ENCODE measurements at regions not wholly inside any gene's neighbourhood (a gene's known extent, or its start where the extent isn't known, plus 50 kb on each side); places are given as distances from the start of the nearest gene placed in this dataset.

DNA sequence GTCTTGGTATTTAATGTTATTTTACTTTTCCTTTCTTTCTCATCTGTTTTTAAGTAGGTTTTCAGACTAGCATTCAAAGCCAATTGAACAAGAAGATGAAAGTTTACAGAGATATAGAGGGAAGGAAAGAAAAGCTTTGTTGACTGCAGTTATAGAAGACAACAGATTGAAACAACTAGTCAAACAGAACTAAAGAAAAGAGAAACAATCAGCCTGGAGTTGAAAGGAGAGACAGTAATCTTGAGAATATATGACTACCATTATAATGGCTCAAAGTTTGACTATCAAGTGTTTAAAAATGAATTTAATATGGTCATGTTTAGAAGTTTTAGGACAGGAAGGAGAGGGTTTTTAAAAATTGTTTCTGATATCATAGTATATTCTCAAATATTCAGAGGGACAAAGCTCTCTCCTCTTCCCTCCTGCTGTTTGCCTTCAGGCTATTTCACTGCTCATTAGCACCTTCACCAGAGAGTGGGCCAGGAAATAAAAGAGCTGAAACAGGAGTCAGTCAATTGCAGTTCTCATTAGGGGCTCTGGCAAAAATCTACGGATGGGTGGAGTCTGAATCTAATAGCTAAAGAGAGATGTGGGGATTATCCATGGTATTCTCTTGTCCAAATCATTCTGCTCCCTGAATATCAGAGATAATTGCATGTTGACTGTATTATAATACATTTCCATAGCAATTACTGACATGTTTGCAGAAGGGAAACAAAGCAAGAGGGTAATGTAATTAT lies 577.8 kb downstream of the BRINP3 start:
- H3K9me2 ChIP-seq (replicated peaks; ENCODE audit: insufficient read depth, low read length) = no peaks in the 10 kb centered on the region
- DNase-seq = no peak

DNA sequence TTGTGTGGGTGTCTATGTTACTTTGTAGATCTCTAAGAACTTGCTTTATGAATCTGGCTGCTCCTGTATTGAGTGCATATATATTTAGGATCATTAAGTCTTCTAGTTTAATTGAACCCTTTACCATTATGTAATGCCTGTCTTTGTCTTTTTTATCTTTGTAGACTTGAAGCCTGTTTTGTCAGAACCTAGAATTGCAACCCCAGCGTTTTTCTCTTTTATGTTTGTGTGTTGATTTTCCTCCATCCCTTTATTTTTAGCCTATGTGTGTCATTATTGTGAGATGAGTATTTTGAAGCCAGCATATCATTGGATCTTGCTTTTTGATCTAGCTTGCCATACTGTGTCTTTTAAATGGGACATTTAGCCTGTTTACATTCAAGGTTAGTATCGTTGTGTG lies 573.2 kb downstream of the BRINP3 start:
- Histone ChIP-seq H3K9me2 (replicated peaks; ENCODE audit: insufficient read depth, low read length) (no peaks in the 10 kb centered on the region), H3K4me2 (ENCODE audit: low read depth, low read length) (no peak overlapping the region), H3K9ac (ENCODE audit: low read length) (no peak overlapping the region), H3K27me3 (replicated peaks; ENCODE audit: insufficient read depth, low read length) (no peaks in the 10 kb centered on the region), H3K4me1 (ENCODE audit: low read length) (no peaks in the 10 kb centered on the region), H4K20me1 (ENCODE audit: insufficient read depth, low read length) (no peaks in the 10 kb centered on the region), H3K4me3 (ENCODE audit: low read length) (no peak overlapping the region), H2AFZ (ENCODE audit: low read length) (no peak overlapping the region), H3K36me3 (replicated peaks; ENCODE audit: insufficient read depth, low read length) (no peaks in the 10 kb centered on the region), H3K9me3 (replicated peaks; ENCODE audit: insufficient read depth, low read length) (no peaks in the 10 kb centered on the region), H3F3A (ENCODE audit: insufficient read depth, low read length) (no peaks in the 10 kb centered on the region), H3K79me2 (ENCODE audit: low read length) (no peaks in the 10 kb centered on the region), H3K27ac (ENCODE audit: low read length) (no peak overlapping the region)
- no peak for DNase-seq
- TF ChIP-seq EZH2phosphoT487 (IDR thresholded peaks at IDR 0.05; ENCODE audit: low read length) (no peak), EZH2 (optimal IDR thresholded peaks at IDR 0.05; ENCODE audit: low read depth, low read length) (no peak)
- TF ChIP-seq, protein P1, sequence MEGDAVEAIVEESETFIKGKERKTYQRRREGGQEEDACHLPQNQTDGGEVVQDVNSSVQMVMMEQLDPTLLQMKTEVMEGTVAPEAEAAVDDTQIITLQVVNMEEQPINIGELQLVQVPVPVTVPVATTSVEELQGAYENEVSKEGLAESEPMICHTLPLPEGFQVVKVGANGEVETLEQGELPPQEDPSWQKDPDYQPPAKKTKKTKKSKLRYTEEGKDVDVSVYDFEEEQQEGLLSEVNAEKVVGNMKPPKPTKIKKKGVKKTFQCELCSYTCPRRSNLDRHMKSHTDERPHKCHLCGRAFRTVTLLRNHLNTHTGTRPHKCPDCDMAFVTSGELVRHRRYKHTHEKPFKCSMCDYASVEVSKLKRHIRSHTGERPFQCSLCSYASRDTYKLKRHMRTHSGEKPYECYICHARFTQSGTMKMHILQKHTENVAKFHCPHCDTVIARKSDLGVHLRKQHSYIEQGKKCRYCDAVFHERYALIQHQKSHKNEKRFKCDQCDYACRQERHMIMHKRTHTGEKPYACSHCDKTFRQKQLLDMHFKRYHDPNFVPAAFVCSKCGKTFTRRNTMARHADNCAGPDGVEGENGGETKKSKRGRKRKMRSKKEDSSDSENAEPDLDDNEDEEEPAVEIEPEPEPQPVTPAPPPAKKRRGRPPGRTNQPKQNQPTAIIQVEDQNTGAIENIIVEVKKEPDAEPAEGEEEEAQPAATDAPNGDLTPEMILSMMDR (IDR thresholded peaks at IDR 0.05; ENCODE audit: low read length) = no peak

More for the DNA sequence above, 577.8 kb downstream of the BRINP3 start:
- Histone ChIP-seq H3K27ac (ENCODE audit: low read length) (no peak overlapping the region), H4K20me1 (ENCODE audit: insufficient read depth, low read length) (no peaks in the 10 kb centered on the region), H3K27me3 (replicated peaks; ENCODE audit: insufficient read depth, low read length) (no peaks in the 10 kb centered on the region), H3K9ac (ENCODE audit: low read length) (no peak overlapping the region), H3K9me3 (replicated peaks; ENCODE audit: insufficient read depth, low read length) (no peaks in the 10 kb centered on the region), H3K4me1 (ENCODE audit: low read length) (no peaks in the 10 kb centered on the region), H3K4me3 (ENCODE audit: low read length) (no peak overlapping the region), H2AFZ (ENCODE audit: low read length) (0 out of 2 replicates have a peak overlapping the region, but pooled peaks have one; percentile 8), H3F3A (ENCODE audit: insufficient read depth, low read length) (no peaks in the 10 kb centered on the region), H3K36me3 (replicated peaks; ENCODE audit: insufficient read depth, low read length) (no peaks in the 10 kb centered on the region), H3K79me2 (ENCODE audit: low read length) (no peaks in the 10 kb centered on the region), H3K4me2 (ENCODE audit: low read depth, low read length) (no peak overlapping the region)
- TF ChIP-seq EZH2 (optimal IDR thresholded peaks at IDR 0.05; ENCODE audit: low read depth, low read length) (no peak), EZH2phosphoT487 (IDR thresholded peaks at IDR 0.05; ENCODE audit: low read length) (no peak)
- TF ChIP-seq, protein P1 (IDR thresholded peaks at IDR 0.05; ENCODE audit: low read length) = no peak

DNA sequence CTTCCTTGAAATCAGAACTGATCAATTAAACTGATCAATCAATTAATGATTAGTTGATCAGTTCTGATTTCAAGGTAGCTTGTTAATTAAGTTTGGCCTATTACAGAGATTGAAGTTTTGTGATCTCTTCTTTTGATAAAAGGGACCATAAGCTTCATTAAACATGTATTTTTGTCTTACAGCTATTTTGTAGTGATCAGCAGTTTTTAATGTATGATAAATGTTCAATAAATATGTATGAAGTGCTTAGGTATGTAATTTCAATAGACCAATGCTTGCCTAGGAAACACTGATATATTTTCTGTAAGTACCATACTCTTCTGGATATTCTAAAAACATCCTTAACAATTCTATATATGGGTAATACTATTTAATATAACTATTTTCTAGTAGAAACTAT lies 569.6 kb downstream of the BRINP3 start:
- no peak for DNase-seq
- Histone ChIP-seq H3K4me1 (ENCODE audit: low read length) (no peaks in the 10 kb centered on the region), H3K4me2 (ENCODE audit: low read depth, low read length) (no peak overlapping the region), H3K79me2 (ENCODE audit: low read length) (no peaks in the 10 kb centered on the region), H2AFZ (ENCODE audit: low read length) (no peak overlapping the region), H3F3A (ENCODE audit: insufficient read depth, low read length) (no peaks in the 10 kb centered on the region), H3K27me3 (replicated peaks; ENCODE audit: insufficient read depth, low read length) (no peaks in the 10 kb centered on the region), H3K27ac (ENCODE audit: low read length) (no peak overlapping the region), H3K9me2 (replicated peaks; ENCODE audit: insufficient read depth, low read length) (no peaks in the 10 kb centered on the region), H3K36me3 (replicated peaks; ENCODE audit: insufficient read depth, low read length) (no peaks in the 10 kb centered on the region), H3K9me3 (replicated peaks; ENCODE audit: insufficient read depth, low read length) (no peaks in the 10 kb centered on the region), H3K9ac (ENCODE audit: low read length) (no peak overlapping the region), H3K4me3 (ENCODE audit: low read length) (no peak overlapping the region), H4K20me1 (ENCODE audit: insufficient read depth, low read length) (no peaks in the 10 kb centered on the region)
- TF ChIP-seq EZH2phosphoT487 (IDR thresholded peaks at IDR 0.05; ENCODE audit: low read length) (no peak), EZH2 (optimal IDR thresholded peaks at IDR 0.05; ENCODE audit: low read depth, low read length) (no peak)
- TF ChIP-seq, protein P1 (IDR thresholded peaks at IDR 0.05; ENCODE audit: low read length) = no peak

Measured in MM.1S (cell line).